Eye (tissue), 1 donor: ENCODE measurements at regions not wholly inside any gene's neighbourhood (a gene's known extent, or its start where the extent isn't known, plus 50 kb on each side); places are given as distances from the start of the nearest gene placed in this dataset.
"Not testable (repeated sequence)": the region's sequence is repeated elsewhere in the genome, so short reads cannot be mapped to it uniquely, and the experiment has no call there.

Experiments
- DNase-seq: peaks from one replicate; pipeline ENCODE4 v3.0.0-alpha.2; 2015

- DNase-seq = not testable (repeated sequence)
Observed at GRCh38 chr10:23545866-23546265, 107.0 kb downstream of the OTUD1 start.

GRCh38 chr10:23556727-23557440 lies 118.0 kb downstream of the OTUD1 start:
- DNase-seq = no peak

DNA sequence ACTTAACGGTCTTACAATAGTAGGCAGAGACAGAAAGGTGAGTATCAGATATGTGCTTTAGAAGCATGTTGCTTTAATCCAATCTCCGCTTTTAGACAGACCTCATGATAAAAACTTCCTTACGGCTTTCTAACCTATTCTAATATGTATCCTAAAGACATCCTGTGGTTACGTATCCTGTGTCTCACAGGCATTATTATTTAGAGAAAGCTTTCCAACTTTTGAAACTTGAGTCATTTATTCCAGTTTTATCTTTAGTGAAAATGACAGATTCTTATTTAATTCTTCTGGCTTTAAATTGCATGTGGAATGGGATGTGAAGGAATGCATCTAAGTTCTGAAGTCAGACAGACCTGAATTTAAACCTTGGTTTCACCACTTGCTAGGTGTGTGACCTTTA lies 118.9 kb downstream of the OTUD1 start:
- DNase-seq = no peak

DNA sequence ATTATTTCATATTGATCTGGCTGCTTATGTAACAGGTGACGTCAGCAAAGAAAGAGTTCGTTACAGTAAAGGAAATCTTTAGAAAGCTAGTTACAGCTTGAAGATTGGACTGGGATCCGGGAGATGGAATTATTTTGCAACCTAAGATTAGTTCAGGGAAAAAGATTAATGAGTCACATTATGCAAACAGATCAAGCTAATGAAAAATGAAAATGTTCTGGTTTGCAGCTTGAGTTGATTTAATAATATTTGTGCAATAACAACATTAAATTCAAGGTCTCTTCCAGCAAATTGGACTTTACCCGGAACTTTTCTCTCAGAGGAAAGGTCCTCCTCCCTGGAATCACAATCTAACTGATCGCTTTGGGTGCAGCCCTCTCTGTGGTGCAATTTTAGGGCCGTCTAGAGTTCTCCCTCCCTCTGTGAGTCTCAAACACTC lies 119.5 kb downstream of the OTUD1 start:
- DNase-seq = no peak

DNA sequence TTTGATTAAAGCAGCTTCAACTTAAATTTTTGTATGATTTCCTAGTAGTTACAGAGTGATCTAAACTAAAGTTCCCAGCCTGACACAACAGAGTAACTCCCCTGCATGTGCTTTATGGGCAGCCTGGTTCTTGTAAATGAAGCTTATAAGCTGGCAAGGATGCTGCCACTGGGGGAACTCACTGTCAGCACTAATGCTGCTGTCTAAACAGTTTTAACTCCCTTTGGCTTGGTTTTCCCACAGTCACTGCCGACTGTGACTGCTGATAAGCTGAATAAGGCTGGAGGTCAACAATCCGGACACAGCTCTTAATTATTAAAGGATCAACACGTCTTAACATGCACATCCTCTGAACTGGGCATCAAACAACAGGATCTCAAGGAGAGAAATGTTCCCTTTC lies 130.1 kb downstream of the OTUD1 start:
- DNase-seq = no peak

DNA sequence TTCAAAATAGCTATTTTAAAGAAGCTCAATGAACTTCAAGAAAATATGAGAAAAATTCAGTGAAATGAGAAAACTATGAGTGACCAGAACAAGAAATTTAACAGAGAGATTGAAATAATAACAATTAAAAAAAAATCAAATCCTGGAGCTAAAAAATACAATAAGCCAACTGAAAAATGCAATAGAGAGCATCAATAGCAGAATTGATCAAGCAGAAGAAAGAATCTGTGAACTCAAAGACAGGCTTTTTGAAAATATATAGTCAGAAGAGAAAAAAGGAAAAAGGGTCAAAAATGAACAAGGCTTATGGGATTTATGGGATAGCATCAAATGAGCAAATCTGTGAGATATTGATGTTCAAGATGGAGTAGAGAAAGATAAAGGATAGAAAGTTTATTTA lies 133.0 kb downstream of the OTUD1 start:
- DNase-seq = no peak

DNA sequence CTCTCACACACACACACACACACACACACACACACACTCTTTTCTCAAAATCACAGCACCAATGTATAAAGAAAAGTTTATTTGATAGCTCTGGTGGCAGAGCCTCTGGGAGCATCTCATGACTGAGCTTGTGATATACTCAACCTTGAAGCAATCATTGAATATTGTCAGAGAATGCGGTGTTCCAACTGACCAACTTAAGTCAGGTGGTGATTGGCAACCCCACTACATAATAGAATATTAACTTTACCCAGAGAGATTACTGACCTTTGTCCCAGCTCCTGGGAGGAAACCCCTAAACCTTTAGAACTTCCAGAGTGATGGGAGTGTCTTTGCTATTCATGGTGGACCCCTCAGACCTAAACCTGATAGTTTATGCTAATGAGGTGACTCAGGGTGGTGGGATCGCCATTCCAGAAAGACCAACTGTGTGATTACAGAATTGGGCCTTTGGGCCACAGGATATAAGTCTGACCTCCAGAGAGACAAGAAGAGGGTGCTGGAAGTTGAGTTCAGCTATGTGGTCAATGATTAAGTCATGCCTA lies 143.1 kb downstream of the OTUD1 start:
- DNase-seq = no peak

DNA sequence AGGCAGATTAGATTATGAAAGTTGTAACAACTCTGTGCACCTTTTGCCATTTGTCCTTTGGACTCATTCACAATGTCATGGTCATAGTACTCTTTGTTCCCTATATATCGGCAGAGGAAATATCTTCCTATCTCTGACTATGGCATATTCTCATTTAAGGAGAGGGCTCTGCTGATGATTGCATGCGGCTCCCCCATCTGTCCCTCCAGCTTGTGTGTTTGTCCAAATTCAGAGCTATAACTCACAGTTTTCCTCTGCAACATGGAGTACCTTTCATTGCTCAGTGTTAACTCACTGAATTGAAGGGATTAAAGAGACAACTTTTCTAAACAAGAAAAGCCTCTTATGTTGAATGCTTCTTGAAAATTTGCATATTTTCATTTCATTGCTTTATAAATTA lies 145.5 kb downstream of the OTUD1 start:
- no peak for DNase-seq

DNA sequence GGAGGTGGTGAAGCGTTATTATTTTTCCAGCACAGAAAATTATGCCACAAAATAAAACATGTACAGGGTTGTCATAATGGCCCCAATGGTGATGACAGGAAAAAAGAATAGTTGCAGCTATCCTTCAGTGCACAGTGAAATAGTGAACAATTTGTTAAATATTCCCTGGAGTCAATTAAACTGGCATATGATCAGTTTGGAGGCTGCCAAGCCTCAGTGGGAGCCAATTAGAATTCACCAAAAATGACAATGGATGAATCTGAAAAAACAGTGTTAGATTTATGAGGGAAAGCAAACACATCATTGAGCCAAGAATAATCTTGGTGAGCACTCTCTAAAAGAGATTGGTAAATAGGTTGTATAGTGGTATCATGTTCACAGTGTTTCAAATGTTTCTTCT lies 146.3 kb downstream of the OTUD1 start:
- peak; percentile 28 for DNase-seq

DNA sequence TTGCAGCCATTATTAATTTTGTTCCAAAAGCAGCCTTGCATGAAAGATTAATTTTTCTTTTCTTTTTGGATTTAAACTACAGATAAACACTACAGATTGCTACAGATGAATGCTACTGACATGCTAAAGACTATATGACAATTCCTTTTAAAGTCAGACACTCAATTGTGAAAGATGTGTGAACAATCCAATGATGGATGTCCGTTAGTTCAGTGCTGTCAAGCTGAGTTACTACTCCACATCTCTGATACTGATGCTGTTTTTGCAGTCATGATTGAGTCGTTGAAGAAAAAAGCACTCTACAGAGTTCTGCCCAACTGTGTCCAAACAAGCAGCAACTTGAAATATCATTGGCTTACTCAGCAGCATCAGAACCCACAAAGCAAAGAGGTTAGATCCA lies 146.8 kb downstream of the OTUD1 start:
- DNase-seq = peak; percentile 48

DNA sequence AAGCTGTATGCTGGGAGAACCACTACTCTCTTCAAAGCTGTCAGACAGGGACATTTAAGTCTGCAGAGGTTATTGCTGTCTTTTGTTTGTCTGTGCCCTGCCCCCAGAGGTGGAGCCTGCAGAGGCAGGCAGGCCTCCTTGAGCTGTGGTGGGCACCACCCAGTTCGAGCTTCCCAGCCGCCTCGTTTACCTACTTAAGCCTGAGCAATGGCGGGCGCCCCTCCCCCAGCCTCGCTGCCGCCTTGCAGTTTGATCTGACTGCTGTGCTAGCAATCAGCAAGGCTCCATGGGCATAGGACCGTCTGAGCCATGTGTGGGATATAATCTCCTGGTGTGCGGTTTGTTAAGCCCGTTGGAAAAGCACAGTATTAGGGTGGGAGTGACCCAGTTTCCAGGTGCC lies 156.4 kb downstream of the OTUD1 start:
- DNase-seq = not testable (repeated sequence)

- DNase-seq = peak; percentile 23
Observed at GRCh38 chr10:23604613-23605012, 165.7 kb downstream of the OTUD1 start.

DNA sequence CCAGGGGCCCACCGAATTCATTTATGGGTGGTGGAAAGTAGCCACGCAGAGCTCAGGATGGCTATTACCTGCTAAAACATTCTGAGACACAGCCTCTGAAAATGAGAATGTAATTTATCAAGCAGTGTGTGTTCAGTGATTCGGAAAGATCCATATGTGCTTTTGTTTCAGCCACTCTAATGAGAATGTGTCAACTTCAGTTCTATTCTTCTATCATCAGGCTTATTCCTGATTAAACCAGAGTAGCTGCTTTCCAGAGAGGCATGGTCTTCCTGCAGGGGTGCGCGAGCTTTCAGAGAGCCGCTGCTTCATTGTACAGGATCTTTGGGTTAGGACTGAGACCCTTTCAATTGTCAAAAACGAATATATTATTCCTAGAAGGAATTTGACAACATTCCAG lies 167.6 kb downstream of the OTUD1 start:
- DNase-seq = peak; percentile 85

GRCh38 chr10:23608926-23609325 lies 170.1 kb downstream of the OTUD1 start:
- DNase-seq = no peak

DNA sequence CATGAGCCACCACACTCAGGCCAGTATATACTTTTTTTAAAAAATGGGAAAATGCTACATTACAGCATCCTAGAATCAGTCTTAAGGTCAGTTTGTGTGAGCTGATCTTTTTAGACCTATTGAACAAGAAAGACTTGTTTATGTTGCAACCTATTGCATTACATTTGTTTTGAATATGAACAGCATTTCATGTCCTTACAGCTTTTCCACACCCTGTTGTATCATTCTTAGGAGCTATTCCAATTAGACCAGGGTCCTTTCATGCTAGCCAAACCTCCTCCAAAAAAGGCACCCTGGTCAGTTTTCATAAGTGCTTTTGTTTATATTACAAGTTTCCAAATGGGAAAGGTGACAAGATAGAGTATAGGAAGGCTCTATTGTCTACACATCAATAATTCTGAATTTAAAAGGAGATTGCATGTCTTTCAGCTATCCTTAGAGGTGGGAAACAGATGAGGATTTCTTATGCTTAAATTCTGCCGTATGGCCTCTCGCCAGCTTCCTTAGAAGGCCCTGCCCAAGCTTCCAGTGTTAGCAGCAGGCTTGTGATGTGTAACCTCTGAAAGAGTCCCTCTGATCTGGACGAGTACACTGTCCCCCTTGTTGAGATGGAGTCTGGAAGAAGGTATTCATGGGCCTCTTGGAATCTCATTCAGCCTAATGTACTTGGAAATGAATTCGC lies 171.9 kb downstream of the OTUD1 start:
- DNase-seq = peak; percentile 43

DNA sequence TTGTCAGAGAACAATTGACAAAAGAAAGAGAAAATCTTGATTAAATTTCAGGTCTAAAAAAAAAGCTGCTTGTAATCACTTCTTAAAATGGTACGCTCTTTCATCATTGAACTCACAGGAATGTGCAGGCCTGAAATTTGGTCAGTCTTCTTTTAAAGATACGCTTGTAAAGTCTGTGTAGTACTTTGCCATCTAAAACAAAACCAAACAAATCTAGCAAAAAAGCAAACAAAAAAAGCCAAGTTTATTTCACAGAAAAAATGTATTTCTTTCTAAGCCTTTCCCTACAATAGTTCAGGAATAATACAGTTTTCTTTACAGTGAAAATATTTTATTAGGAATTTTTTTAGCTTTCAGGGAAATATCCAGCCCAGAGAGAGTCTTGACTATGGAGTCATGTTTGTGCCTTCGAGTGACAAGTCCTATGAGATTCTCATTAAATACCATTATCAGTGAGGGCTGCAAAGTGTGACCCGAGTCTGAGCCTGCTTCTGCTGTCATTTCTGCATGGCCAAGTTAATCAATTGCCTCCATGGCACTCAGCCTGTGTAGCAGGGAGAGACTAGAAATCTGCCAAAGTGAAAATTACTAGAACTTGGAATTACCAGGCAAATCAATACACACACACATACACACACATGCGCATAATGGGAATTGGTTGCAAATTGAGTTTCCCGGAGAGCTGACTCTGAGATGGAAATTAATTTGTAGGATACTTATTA lies 172.6 kb downstream of the OTUD1 start:
- DNase-seq = peak; percentile 54

- no peak for DNase-seq
Observed at GRCh38 chr10:23613900-23614299, 175.0 kb downstream of the OTUD1 start.

- no peak for DNase-seq
Observed at GRCh38 chr10:23614483-23614882, 175.6 kb downstream of the OTUD1 start.

GRCh38 chr10:23630376-23630775 lies 191.5 kb downstream of the OTUD1 start:
- DNase-seq = peak; percentile 19

DNA sequence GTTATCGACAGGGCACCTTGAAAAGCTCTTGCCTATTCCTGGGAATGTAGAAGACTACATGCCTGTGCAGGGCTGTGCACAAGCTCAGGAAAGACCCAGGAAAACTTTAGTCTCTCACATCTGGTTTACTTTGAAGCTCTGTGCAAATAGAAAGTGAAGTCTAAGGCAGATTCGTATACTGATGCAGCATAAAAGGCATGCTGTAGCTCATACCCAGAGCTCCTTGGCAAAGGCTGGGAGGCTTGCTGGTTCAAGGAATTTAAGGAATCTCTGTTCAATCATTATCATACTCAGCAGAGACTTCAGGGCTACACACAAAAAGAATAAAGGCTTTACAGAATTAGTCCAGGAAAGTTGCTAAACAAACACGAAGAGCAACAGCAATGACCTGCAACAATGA lies 192.0 kb downstream of the OTUD1 start:
- DNase-seq = no peak

GRCh38 chr10:23643111-23643780 lies 204.4 kb downstream of the OTUD1 start:
- no peak for DNase-seq

GRCh38 chr10:23648618-23649017 lies 209.7 kb downstream of the OTUD1 start:
- no peak for DNase-seq

- DNase-seq = peak; percentile 15
Observed at GRCh38 chr10:23656735-23657134, 217.9 kb downstream of the OTUD1 start.
